Amniotic epithelial cell (primary cell): ENCODE measurements at regions not wholly inside any gene's neighbourhood (a gene's known extent, or its start where the extent isn't known, plus 50 kb on each side); places are given as distances from the start of the nearest gene placed in this dataset.
A peak's percentile ranks its signal among the peaks of the same experiment; 100 is the strongest.

Experiments
- DNase-seq: peaks from one replicate; pipeline ENCODE4 v3.0.0-alpha.2; 2010; ENCODE audit warnings: low read depth

DNA sequence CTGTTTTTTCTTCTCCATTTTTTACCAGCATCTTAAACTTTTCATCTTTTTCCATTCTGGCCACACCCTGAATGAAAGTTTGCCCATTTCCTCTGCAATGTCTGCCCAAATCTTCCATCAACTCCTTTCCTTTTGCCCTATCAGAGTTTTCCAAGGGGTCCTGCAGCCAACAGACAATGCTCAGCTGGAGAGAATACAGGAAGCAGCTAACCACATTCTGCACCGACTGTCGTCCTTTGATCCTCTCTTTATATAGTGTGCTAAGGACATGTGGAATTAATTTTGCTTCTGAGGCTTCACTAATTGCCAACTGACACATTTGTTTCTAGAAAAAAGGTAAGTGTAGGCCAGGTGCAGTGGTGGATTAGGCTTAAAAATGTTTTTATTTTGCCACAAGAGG lies 50.5 kb upstream of the DLX2 start:
- no peak for DNase-seq

- no peak for DNase-seq
These were observed 51.1 kb upstream of the DLX2 start for GRCh38 chr2:172153757-172154156.

DNA sequence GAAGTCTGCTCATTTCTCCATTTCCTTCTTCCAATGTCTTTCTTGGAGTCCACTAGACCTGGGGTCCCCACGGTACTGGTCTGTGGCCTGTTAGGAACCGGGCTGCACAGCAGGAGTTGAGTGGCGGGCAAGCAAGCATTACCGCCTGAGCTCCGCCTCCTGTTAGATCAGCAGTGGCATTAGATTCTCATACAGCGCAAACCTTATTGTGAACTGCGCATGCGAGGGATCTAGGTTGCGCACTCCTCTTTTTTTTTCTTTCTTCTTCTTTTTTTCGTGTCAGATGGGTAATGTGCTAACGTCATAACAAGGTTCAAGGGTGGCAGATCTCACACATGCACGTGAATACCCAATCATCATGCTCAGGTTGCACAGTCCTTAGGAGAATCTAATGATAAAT lies 53.1 kb upstream of the DLX2 start:
- no peak for DNase-seq

GRCh38 chr2:172160839-172161238 lies 58.1 kb upstream of the DLX2 start:
- DNase-seq = no peak

DNA sequence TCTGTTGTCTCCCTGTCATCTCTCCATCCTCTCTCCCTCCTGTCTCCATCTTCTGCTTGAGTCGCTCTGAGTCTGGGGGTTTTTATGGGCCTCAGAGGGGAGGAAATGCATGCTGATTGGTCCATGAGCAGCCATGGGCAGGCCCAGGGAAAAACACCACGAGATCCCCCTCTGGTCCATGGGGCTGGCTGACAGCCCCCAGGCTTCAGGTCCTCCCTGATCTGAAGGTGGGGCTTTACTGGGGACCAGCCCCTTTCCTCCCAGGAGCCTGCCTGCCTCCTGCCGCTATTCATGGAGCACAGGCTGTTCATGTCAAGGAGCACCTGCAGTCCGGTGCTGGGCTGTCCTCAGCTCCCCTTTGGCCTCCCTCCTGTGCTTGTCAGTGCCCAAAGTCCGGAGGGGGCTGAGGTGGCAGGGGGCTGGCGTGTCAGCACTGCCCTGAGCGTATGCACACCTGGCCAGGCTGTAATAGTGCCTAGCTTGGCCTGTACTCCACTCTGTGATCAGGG lies 59.6 kb upstream of the DLX2 start:
- DNase-seq = no peak

DNA sequence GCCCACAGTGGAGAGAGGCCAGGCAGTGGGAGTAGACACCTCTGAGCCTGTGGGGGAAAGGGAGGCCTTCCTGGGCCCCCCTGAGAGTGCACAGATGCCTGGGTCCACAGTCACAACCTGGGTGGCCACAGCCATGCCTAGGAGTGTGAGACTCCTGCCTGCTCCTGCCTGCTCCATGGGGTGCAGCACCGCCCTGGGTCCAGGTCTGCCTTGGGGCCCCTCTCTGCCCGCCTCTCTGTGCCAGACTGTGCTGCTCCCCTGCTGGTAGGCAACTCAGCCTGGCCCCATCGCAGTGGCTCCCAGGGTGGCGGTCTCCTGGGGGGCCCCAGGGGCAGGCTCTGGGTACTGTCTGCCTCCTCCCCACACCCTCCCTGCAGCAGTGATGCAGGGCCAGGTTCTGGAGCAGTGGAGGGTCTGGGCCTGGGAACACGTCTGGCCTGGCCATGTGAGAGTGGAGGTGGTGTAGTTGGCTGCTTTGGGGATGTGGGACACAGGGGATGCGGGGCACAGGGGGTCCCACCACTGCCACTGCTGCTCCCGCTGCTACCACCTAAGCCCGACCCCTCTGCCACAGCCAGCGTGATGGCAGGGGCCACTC lies 60.1 kb upstream of the DLX2 start:
- DNase-seq = no peak

- DNase-seq = peak; percentile 82
These were observed 66.2 kb upstream of the DLX2 start for GRCh38 chr2:172168917-172169346.

DNA sequence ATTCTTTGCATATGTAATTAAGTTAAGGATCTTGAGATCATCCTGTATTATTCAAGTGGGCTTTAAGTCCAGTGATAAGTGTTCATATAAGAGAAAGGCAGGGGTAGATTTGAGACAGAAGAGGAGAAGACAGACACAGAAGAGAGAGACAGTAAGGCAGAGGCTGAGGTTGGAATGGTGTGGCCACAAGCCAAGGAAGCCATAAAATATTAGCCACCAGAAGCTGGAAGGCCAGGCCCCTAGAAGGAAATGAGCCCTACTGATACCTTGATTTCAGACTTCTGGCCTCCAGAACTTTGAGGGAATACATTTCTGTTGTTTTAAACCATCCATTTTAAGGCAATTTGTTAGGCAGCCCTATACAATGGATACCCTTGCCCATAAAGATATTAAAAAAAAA lies 66.9 kb upstream of the DLX2 start:
- no peak for DNase-seq

- DNase-seq = peak; percentile 18
These were observed 69.9 kb upstream of the DLX2 start for GRCh38 chr2:172172513-172173173.

DNA sequence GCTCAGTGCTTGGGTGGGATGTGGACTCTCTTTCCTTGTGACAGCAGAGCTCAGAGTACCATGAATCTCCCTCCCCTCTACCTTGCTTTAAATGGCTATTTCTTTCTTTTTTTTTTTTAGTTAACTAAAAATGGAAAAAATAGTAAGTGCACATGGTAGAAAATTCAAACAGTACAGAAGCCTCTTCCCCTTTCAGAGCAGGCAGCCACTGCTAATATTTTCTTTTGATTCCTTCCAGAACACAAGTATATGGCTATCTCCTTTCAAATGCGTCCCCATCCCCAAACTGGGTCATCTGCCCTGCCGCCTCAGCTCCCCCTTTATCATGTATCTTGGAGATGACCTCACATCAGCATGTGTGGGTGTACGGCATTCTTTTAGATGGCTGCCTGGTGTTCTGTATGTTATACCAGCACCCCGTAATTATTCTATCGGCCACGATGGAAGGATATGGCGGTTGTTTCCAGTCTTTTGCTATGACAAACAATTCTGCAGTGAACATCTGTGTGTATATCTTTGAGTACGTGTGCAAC lies 70.5 kb upstream of the DLX2 start:
- DNase-seq = no peak

- DNase-seq = no peak
These were observed 74.9 kb upstream of the DLX2 start for GRCh38 chr2:172177581-172177980.

DNA sequence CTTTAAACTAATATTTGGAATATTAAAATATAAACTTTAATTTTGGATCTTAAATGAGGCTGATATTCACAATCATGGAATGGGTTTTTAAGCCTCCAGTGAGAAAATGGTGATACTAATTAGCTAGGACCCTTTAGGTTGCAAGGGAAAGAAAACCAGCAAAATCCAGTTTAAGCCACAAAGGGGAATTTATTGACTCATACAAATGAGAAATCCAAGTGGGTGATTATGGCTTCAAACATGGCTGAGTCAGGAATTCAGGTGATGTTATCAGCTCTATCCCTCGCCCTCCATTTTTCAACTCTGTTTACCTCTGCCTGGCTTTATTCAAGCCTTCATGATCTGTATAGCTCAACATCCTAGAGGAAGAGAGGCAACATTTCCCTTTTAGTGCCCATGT lies 75.3 kb upstream of the DLX2 start:
- peak; percentile 75 for DNase-seq

DNA sequence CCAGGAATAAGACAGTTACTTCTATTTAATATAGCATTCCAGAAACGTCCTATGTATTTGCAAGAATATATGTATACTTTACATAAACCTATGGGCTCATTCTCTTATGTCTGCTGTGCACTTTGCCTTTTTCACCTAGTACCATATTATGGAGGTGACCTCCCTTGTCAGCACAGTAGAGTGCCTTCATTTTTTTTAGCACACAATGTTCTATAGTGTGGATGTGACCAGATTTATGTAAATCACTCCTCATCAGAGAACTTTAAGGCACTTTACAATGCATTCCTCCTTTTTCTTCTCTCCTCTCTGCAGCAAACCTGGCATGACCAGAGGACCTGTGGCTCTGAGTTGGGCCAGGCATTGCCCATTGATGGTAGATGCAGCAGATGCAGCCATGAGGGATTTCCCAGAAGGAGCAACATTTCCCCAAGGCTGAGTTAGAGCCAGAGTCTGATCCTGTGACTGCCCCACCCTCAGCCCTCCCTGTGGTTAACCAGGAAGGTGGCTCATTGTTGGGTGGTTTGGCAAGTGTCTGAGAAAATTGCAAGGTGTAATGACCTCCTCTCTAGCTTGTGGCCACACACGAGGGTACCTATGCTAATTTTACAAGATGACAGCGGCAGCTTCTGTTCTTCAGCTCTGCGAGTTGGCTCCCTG lies 76.5 kb upstream of the DLX2 start:
- DNase-seq = peak; percentile 10

GRCh38 chr2:172181840-172182239 lies 79.1 kb upstream of the DLX2 start:
- peak; percentile 35 for DNase-seq

GRCh38 chr2:172182624-172183023 lies 79.9 kb upstream of the DLX2 start:
- DNase-seq = no peak

DNA sequence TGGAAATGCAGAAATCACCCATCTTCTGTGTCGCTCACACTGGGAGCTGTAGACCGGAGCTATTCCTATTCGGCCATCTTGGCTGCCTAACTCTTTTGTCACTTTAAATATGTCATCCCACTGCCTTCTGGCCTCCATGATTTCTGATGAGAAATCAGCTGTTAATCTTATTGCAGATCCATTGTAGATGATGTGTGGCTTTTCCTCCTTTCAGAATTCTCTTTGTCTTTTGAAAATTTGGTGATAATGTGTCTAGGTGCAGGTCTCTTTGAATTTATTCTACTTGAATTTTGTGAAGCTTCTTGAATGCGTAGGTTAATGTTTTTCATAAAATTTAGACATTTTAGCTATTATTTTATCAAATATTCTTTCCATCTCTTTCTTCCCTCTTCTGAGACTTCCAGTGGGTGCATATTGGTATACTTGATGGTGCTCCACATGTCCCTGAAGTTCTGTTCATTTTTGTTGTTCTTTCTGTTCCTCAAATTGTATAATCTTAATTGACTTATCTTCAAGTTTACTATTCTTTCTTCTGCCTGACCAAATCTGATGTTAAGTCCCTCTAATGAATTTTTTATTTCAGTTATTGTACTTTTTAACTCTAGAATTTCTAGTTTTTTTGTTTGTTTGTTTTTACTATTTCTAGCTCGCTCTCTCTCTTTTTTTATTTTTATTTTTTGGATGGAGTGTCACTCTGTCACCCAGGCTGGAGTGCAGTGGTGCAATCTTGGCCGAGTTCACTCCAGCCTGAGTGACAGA lies 90.8 kb upstream of the DLX2 start:
- no peak for DNase-seq

- no peak for DNase-seq
These were observed 93.2 kb upstream of the DLX2 start for GRCh38 chr2:172195836-172196376.

- DNase-seq = peak; percentile 78
These were observed 94.2 kb upstream of the DLX2 start for GRCh38 chr2:172196768-172197431.

DNA sequence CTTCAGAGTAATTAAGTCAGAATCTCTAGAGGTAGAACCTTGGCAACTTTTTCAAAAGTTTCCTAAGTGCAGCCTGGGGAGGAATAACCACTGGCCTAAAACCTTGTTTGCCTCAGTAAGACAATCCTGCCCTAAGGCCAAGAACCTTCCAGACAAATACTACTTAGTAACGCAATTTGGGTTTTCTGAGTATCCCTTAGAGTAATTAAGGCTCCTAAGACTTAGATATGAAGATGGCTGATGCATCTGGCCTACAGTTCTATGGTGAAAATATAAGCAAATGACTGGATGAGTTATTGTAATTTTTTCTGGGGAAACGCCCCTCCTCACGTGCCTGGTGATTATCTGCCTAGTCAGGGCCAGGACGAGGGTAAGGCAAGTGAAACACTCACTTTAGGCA lies 95.7 kb upstream of the DLX2 start:
- DNase-seq = no peak

DNA sequence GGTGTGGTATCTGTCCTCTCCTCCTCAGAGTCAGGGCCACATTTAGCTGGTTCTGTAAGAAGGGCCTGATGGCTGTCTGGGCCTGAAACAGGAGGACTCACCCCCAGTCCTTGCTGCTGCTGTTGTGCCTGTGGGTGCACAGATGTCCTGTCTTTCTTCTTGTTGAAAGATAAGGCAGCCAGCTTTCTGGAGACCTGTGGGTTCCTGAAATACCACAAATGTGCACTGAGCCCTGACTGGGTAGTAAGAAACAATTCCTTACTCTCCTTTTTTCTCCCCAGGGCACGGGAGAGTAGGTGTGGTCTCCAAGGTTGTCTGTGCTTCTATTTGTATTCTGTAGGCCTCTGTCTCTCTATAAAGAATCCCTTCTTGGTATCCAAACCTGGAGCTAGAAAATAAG lies 96.2 kb upstream of the DLX2 start:
- no peak for DNase-seq

DNA sequence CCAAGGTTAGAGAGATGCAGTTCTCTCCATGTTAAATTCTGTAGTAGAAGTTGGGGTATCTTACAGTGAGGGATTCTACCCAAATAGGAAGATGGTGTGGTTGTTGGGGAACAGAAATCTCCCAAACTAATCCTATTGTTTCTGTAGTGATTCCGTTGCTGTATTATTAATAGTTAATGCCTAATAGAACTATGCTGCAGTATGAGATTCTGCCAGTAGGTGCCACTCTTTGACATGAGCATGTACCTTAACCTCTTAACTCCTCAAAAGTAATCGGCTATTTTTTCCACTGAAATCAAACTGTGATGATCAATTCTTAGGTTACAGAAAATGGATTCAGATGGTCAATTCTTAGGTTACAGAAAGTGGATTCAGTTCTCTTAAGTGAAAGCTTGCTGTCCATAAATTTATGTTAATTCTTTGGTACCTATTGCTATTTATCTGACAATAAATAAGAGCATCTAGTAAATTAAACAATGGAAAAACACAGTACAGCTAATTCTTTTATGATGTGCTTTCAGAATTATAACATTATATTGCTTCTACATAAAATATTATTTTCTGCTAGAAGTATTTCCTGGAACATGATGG lies 97.9 kb upstream of the DLX2 start:
- DNase-seq = peak; percentile 35
